K562 (cell line): ENCODE measurements at regions not wholly inside any gene's neighbourhood (a gene's known extent, or its start where the extent isn't known, plus 50 kb on each side); places are given as distances from the start of the nearest gene placed in this dataset.

ENCODE experiments used
- HCFC1 ChIP-seq: IDR thresholded peaks from 2 replicates; pipeline ENCODE4 v1.6.1; 2012; ENCODE audit warnings: low read depth, low read length, improper control_type of control experiment
- LEF1 ChIP-seq: fragments of 450-650 bp; IDR thresholded peaks from 2 replicates; pipeline ENCODE4 v1.6.1; 2016; ENCODE audit warnings: mild to moderate bottlenecking
- SUPT5H ChIP-seq: fragments of 450-650 bp; IDR thresholded peaks from 2 replicates; pipeline ENCODE4 v1.6.1; 2016
- ZBED1 ChIP-seq: IDR thresholded peaks from 2 replicates; pipeline ENCODE4 v1.6.1; 2014
- ZNF280B ChIP-seq: fragments of 250-450 bp; sonication (Bioruptor Pico); IDR thresholded peaks from 2 replicates; pipeline ENCODE4 v1.5.1; 2021; ENCODE audit warnings: mild to moderate bottlenecking
- ZNF407 ChIP-seq: fragments of 450-650 bp; IDR thresholded peaks from 2 replicates; pipeline ENCODE4 v1.6.1; 2016; ENCODE audit warnings: low read depth
- ZNF507 ChIP-seq: conservative IDR thresholded peaks from 2 replicates; pipeline ENCODE4 v1.6.1; 2017; ENCODE audit warnings: missing genetic modification characterization, missing compliant biosample characterization

- TF ChIP-seq ZNF280B (CRISPR knock-in tag) (no peak), SUPT5H (no peak), ZNF407 (no peak), HCFC1 (no peak), LEF1 (no peak), ZBED1 (no peak), ZNF507 (tag) (no peak)
Observed at GRCh38 chrX:99468993-99469392, 941.1 kb downstream of the PCDH19 start (continued).
